HFFc6 (cell line): ENCODE measurements at regions not wholly inside any gene's neighbourhood (a gene's known extent, or its start where the extent isn't known, plus 50 kb on each side); places are given as distances from the start of the nearest gene placed in this dataset.

Experiments
- DNase-seq: peaks from one replicate; pipeline ENCODE4 v3.0.0-alpha.2; 2018
- H3K27ac Mint-ChIP-seq: 2 replicates; pipeline ENCODE4 v1.8.0; 2020; ENCODE audit warnings: mild to moderate bottlenecking, mixed read lengths
- H3K27me3 Mint-ChIP-seq: 2 replicates; pipeline ENCODE4 v1.8.0; 2021; ENCODE audit warnings: mild to moderate bottlenecking, moderate library complexity, mixed read lengths; ENCODE audit not compliant: insufficient read depth
- H3K36me3 Mint-ChIP-seq: 2 replicates; pipeline ENCODE4 v1.8.0; 2021; ENCODE audit warnings: low read depth, mixed read lengths
- H3K4me1 Mint-ChIP-seq: 2 replicates; pipeline ENCODE4 v1.8.0; 2020; ENCODE audit warnings: low read depth, mixed read lengths
- H3K4me3 Mint-ChIP-seq: 2 replicates; pipeline ENCODE4 v1.8.0; 2020; ENCODE audit warnings: mild to moderate bottlenecking, moderate library complexity, mixed read lengths
- H3K9me3 Mint-ChIP-seq: 2 replicates; pipeline ENCODE4 v1.8.0; 2020; ENCODE audit warnings: mild to moderate bottlenecking, mixed read lengths
- CTCF ChIP-seq: fragments of 200-600 bp; sonication (generic); IDR thresholded peaks from 2 replicates; pipeline ENCODE4 v1.5.0; 2021; ENCODE audit warnings: antibody characterized with exemption, mild to moderate bottlenecking

- no peak overlapping the region for H3K4me3 Mint-ChIP-seq
- H3K9me3 Mint-ChIP-seq = no peaks in the 10 kb centered on the region
- DNase-seq = no peak
- H3K4me1 Mint-ChIP-seq = no peaks in the 10 kb centered on the region
- H3K36me3 Mint-ChIP-seq = no peaks in the 10 kb centered on the region
- peaks cover 31% of the 10 kb centered on the region for H3K27me3 Mint-ChIP-seq
- TF ChIP-seq CTCF = no peak
- no peak overlapping the region for H3K27ac Mint-ChIP-seq
These were observed 289.0 kb upstream of the ANKRD55 start for GRCh38 chr5:56522169-56522568.

- Mint-ChIP-seq H3K4me1 (no peaks in the 10 kb centered on the region), H3K27me3 (peaks cover 27% of the 10 kb centered on the region)
- DNase-seq = no peak
These were observed 288.0 kb upstream of the ANKRD55 start for GRCh38 chr5:56520986-56521730.

GRCh38 chr5:56518820-56519219, 285.7 kb upstream of the ANKRD55 start:
- DNase-seq = no peak
- H3K36me3 Mint-ChIP-seq = no peaks in the 10 kb centered on the region
- peaks cover 21% of the 10 kb centered on the region for H3K27me3 Mint-ChIP-seq
- H3K9me3 Mint-ChIP-seq = no peaks in the 10 kb centered on the region
- TF ChIP-seq CTCF = no peak
- H3K4me1 Mint-ChIP-seq = no peaks in the 10 kb centered on the region
- no peak overlapping the region for H3K27ac Mint-ChIP-seq
- no peak overlapping the region for H3K4me3 Mint-ChIP-seq

More at GRCh38 chr5:56520986-56521730, 288.0 kb upstream of the ANKRD55 start:
- H3K27ac Mint-ChIP-seq = no peak overlapping the region
- H3K9me3 Mint-ChIP-seq = no peaks in the 10 kb centered on the region
- no peak overlapping the region for H3K4me3 Mint-ChIP-seq
- TF ChIP-seq CTCF = no peak
- no peaks in the 10 kb centered on the region for H3K36me3 Mint-ChIP-seq

- DNase-seq = no peak
- TF ChIP-seq CTCF = no peak
- Mint-ChIP-seq H3K9me3 (no peaks in the 10 kb centered on the region), H3K36me3 (no peaks in the 10 kb centered on the region), H3K4me1 (no peaks in the 10 kb centered on the region), H3K4me3 (no peak overlapping the region), H3K27ac (no peak overlapping the region), H3K27me3 (peaks cover 21% of the 10 kb centered on the region)
These were observed 283.9 kb upstream of the ANKRD55 start for GRCh38 chr5:56517011-56517416.

- peaks cover 19% of the 10 kb centered on the region for H3K27me3 Mint-ChIP-seq
- no peak for TF ChIP-seq CTCF
- no peak overlapping the region for H3K4me3 Mint-ChIP-seq
- no peaks in the 10 kb centered on the region for H3K36me3 Mint-ChIP-seq
- no peaks in the 10 kb centered on the region for H3K9me3 Mint-ChIP-seq
- H3K27ac Mint-ChIP-seq = no peak overlapping the region
- H3K4me1 Mint-ChIP-seq = no peaks in the 10 kb centered on the region
- DNase-seq = no peak
These were observed 283.3 kb upstream of the ANKRD55 start for GRCh38 chr5:56516441-56516840.
